ENCODE measurements at regions not wholly inside any gene's neighbourhood (a gene's known extent, or its start where the extent isn't known, plus 50 kb on each side); places are given as distances from the start of the nearest gene placed in this dataset.

GRCh38 chr3:84304214-84304613, 654.6 kb upstream of the CADM2 start:
- ATAC-seq, result no peak
- TF ChIP-seq POU6F1 (CRISPR knock-in tag; IDR thresholded peaks at IDR 0.05; ENCODE audit: borderline replicate concordance, low read depth), result no peak
- TF ChIP-seq ISL1 (CRISPR knock-in tag; IDR thresholded peaks at IDR 0.05), result no peak
- TF ChIP-seq CSDC2 (CRISPR knock-in tag; IDR thresholded peaks at IDR 0.05), result no peak
- no peak for TF ChIP-seq TCF4 (CRISPR knock-in tag; IDR thresholded peaks at IDR 0.05; ENCODE audit: borderline replicate concordance)
- no peak for TF ChIP-seq ZNF8 (CRISPR knock-in tag; IDR thresholded peaks at IDR 0.05)
- no peak for TF ChIP-seq TSHZ2 (CRISPR knock-in tag; IDR thresholded peaks at IDR 0.05)
- TF ChIP-seq ZNF70 (CRISPR knock-in tag; IDR thresholded peaks at IDR 0.05), result no peak
- no peak for TF ChIP-seq ZNF565 (CRISPR knock-in tag; conservative IDR thresholded peaks at IDR 0.05; ENCODE audit: low read depth)
- TF ChIP-seq TOX (CRISPR knock-in tag; IDR thresholded peaks at IDR 0.05; ENCODE audit: borderline replicate concordance), result no peak
- TF ChIP-seq ESRRG (CRISPR knock-in tag; IDR thresholded peaks at IDR 0.05), result no peak
- TF ChIP-seq CSRNP3 (CRISPR knock-in tag; IDR thresholded peaks at IDR 0.05), result no peak
- TF ChIP-seq BACH2 (CRISPR knock-in tag; IDR thresholded peaks at IDR 0.05; ENCODE audit: borderline replicate concordance), result no peak
- TF ChIP-seq GLIS3 (CRISPR knock-in tag; IDR thresholded peaks at IDR 0.05), result no peak
- TF ChIP-seq RARB (CRISPR knock-in tag; IDR thresholded peaks at IDR 0.05), result no peak
- TF ChIP-seq PATZ1 (CRISPR knock-in tag; IDR thresholded peaks at IDR 0.05; ENCODE audit: borderline replicate concordance), result no peak
- TF ChIP-seq CREB5 (CRISPR knock-in tag; IDR thresholded peaks at IDR 0.05; ENCODE audit: low read depth), result no peak

GRCh38 chr3:84307339-84307738, 651.5 kb upstream of the CADM2 start:
- TF ChIP-seq ISL1 (CRISPR knock-in tag; IDR thresholded peaks at IDR 0.05) (no peak), PPARA (CRISPR knock-in tag; IDR thresholded peaks at IDR 0.05; ENCODE audit: borderline replicate concordance) (no peak), BACH2 (CRISPR knock-in tag; IDR thresholded peaks at IDR 0.05; ENCODE audit: borderline replicate concordance) (no peak), PATZ1 (CRISPR knock-in tag; IDR thresholded peaks at IDR 0.05; ENCODE audit: borderline replicate concordance) (no peak), CSRNP3 (CRISPR knock-in tag; IDR thresholded peaks at IDR 0.05) (no peak), GLIS3 (CRISPR knock-in tag; IDR thresholded peaks at IDR 0.05) (no peak), TCF4 (CRISPR knock-in tag; IDR thresholded peaks at IDR 0.05; ENCODE audit: borderline replicate concordance) (no peak)
- no peak for ATAC-seq
